SIG-M5 treated with dmso at 0.1 percent for 504 hours (cell line): ENCODE measurements at regions not wholly inside any gene's neighbourhood (a gene's known extent, or its start where the extent isn't known, plus 50 kb on each side); places are given as distances from the start of the nearest gene placed in this dataset.

Experiments used
- DNase-seq: peaks from one replicate; lab custom pipeline; 2025; ENCODE audit not compliant: unreplicated experiment; lab: John Stamatoyannopoulos, UW

DNA sequence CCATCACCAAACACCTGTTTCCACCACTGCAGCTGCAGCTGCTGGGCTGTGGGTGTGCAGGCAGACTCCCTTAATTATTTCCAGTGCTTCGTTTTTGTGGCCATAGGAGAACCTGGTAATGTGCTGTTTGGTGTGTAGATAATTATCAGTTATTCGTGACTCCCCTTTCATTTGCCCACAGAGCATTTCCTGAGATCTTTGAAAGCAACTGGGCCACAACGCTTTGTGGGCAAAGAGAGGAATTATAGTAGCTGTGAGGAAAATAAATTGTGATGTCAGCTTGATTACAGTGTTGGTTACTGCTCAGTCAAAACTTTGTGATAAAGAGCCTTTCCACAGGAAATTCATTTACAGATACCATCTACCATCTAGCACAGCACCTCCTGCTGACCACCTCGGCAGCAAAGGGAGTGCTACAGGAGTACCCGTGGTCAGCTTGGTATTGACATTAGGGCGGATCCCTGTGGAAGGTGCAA is 193.3 kb upstream of the SLCO3A1 start:
- peak; percentile 0 for DNase-seq

DNA sequence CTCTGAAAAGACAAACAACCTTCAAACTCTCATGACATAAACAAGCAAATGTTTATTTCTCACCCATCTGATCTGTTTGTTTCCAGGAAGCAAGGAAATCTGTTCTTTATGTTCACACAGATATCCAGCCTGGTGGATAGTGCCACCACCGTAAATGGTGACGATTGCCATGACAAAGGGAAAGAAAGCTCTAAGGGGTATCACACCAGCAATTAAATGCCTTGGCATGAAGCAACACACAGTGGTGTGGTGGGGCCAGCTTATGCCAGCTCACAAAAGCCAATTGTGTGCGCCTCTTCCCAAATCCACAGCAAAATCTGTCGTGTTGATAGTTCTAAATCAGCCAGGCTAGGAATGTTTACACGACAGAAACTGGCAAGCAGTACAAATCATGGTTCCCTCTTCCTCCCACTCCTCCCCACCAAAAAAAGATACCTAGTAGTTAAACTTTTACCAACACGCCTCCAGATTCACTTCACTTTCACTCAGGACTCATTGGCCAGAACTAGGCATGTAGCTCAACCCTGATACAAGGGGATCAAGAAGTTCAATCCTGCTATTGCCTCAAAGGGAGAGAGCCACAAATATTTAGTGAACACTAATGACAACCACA is 189.2 kb upstream of the SLCO3A1 start:
- DNase-seq: no peak

DNA sequence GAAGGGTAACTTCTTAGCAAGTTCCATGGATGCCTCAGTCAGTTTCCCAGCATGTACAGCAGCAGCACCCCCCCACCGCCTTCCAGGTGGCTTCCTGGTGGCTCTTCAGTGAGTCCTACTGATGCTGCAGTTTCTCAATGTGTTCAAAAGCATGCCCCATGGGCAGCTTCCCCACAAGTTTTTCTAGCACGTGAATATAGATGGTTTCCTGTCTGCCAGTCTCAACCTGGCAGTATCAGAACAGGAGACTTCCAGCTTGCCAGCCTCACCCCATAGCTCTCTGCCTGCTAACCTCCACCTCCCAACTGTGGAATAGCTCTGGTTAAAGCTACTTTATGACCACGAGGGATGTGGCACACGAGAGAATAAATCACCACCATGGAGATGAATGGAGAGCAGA is 188.3 kb upstream of the SLCO3A1 start:
- DNase-seq: no peak

DNA sequence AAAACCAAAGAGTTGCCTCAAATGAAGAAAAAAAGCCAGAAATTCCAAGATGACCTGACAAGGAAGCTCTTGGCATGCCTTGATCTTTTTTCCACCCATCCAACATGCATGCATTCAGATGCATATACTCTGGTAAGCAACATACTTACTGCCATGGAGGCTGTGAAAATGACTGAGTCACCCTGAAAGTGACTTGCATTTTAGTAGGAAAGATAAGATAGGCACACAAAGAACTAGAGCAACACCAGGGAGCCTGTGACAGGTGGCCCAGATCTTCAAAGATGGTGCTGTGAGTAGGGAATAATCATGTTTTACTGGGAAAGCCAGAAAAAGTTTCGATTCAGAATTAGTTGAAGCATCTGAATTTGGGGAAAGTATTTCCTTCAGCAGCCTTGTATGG is 185.1 kb upstream of the SLCO3A1 start:
- no peak for DNase-seq

DNA sequence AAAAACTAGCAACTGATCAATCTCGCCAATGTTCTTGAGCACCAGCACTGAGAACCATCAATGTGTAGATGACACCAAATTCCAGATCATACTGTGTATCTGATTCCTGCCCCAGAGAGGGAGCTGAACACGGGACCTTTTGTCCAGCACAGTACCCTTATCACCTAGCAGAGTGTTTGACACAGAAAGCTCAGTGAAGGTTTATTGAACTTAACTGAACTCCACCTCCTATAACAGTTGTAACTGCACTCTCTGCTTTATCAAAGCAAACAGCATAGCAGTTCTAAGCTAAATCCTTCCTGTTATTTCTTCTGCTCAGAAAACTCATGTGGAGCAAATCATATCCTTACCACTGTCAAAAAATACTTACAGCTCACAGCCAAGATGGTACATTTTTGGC is 183.4 kb upstream of the SLCO3A1 start:
- no peak for DNase-seq

DNA sequence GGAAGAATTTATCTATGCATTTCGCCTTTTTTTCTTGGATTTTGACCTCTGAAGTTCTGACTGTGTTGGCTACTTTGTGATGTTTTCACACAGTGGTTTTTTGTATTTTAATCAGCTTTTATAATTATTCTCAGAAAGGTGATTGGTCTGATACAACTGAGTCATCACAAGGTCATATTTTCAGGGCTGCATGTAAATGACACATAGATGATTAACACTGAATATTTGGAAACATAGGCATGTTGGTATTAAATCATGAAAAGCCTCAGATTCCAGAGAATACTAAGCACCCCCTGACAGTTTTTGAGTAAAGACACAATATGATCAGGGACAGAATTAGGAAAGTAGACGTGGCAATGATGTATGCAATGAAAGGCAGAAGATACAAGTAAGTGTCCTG is 175.5 kb upstream of the SLCO3A1 start:
- no peak for DNase-seq

DNA sequence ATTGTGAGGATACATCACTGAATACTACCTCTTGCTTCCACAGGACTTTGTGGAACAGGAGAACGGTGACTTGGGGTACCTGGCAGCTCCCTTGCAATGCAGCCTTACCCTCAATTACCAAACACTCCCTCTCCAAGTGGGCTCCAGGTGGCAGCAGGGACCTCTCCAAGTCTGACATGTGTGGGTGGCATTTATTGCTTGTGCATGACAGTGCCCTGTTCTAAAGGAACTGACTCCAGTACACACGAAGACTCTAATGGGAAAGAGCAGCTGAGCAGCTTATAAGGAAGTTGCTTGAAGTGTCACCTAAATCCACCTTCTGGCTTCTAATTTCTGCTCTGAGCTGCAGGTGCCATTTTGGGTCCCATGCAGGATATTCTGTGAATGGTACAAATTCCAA is 174.1 kb upstream of the SLCO3A1 start:
- DNase-seq: no peak

DNA sequence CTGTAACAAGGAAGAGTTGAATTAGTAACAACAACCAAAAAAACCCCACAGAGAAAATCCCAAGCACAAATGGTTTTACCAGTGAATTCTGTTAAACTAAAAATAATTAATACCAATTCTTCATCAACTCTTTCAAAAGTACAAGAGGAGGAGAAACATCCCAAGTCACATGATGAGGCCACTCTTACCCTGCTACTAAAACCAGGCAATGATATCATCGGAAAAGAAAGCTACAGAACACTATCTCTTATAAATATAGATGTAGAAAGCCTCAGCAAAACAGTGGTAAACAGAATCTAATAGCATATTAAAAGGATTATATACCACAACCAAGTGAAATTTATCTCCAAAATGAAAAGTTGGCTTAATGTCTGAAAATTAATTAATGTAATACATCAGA is 168.1 kb upstream of the SLCO3A1 start:
- no peak for DNase-seq

DNA sequence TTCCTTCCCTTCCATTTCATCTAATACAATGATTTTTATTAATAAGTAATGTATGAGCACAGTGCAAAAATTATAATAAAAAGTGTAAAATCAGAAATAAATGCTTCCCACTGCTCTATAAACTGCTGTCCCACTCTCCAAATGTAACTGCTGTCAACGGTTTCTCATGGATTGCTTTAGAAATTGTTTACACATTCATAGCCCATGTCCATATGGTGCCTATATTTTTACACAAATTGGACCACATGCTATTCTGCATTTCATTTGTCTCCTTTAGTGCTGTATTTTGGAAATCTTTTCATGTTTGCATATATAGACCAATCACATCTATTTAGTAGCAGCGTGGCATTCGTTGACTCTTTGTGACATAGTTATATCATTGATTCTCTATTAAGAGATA is 164.7 kb upstream of the SLCO3A1 start:
- DNase-seq: no peak

DNA sequence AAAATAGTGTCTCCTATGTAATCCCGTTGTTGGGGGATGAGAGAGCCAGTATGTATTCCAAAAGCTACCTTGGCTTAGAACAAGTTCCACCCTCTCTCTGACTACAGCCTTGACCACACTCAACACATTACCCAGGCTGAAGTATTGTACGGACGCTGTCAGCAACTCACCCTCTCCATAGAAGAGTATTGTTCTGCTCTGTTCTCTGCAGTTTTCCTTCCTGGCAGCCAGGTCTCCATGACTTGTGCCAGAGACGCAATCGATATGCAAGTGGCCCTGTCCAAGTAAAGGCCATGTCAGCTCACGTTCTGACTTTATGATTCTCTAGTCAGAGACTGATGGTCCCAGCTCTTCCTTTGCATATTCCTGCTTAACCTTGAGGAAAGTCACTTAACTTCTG is 164.1 kb upstream of the SLCO3A1 start:
- DNase-seq: no peak

DNA sequence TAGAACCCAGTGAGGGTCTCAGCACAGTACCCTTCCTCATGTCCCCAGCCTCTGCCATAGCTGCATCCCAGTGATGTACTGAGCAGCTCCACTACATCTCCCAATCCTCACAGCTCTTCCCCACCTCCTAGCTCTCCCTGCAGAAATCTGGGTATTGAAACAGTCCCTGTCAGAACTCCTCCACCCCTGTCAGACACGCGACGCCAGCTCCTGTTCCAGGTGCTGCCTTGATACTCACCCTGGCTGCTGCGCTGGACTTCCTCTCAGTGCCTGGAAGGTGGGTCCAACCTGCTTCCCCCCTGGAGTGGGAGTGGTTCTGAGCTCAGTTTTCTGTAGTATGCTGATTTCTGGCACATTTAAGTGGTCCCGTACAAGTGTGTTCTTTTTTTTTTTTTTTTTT is 160.9 kb upstream of the SLCO3A1 start:
- DNase-seq: no peak

DNA sequence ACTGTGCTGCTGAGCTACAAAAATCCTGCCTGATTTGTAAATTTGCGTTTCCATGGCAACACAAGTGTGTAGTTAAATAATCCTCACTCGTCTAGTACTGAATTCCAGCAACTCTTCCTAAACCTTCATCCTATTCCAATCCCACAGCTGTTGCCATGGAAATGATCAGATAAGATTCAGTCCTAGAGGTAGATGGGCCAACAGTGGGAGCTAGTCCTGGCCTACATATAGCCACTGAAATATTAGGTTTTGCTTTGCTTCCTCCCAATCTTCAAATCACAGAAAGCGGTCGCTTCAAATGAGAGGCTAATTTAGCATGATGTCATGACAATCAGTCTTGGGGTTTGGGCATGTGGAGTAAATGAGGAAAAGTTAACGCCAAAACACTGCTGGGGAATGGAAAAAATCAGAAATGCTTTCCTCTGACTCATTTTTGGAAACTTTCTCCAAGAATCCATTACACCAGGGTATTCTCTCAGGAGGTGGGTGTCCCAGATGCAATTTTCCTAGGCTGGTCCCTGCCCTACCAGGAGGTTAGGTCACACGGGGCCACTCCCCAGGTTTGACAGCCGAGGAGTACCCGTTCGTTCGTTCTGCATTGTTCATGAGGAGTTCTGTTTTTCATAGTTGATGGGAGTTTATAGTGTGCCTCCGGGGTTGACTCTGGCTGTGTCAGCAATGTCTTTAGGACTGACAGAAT is 159.2 kb upstream of the SLCO3A1 start:
- DNase-seq: no peak

DNA sequence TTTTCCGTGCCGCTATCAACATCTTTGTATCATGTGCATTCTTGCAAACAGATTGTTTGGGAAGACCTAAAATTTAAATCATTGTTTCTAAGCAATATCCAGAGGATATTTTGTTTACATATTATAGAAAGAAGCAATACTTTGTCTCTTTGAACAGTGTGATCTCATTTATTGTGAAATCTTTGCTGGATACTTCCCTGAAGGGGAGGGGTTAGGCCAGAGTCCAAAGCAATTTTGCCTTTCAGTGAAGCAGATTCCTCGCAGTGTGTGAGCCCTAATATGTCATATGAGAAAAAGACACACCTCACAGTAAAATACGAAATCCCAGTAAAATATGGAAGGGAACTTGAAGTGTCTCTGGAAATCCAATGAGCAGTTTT is 158.7 kb upstream of the SLCO3A1 start:
- peak; percentile 3 for DNase-seq

DNA sequence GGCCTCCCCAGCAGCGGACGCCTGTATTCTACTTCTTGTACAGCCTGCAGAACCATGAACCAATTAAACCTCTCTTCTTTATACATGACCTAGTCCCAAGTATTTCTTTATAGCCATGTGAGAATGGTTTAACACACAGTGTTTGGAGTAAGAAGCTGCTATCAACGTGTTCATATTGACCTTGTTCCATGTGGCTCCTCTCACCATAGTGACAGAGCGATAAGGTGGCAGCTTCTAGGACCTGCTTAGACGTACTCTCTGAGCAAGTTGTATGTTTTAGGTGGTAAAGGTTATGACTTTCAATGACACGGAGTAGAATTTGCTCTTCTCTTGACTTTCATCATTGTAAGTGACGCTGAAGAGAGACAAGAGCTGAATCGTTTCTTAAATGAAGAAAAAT is 157.7 kb upstream of the SLCO3A1 start:
- no peak for DNase-seq

DNA sequence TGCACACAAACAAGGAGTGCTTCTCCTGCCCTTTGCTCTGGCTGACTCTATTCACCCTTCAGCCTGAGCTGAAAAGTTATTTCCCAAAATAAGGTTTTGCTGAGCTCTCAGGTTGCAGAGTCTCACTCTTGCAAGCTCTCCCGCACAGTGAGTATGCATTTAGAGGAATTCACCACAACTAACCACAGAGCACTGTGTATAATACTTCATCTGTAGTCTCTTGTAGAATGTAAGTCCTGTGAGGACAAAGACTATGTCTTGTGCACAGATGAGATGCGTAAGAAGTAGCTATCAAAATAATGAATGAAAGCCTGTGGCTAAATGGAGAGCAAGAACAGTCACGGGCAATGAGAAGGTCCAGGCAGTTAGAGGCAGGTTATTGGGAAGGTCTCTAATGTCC is 156.5 kb upstream of the SLCO3A1 start:
- DNase-seq: no peak

DNA sequence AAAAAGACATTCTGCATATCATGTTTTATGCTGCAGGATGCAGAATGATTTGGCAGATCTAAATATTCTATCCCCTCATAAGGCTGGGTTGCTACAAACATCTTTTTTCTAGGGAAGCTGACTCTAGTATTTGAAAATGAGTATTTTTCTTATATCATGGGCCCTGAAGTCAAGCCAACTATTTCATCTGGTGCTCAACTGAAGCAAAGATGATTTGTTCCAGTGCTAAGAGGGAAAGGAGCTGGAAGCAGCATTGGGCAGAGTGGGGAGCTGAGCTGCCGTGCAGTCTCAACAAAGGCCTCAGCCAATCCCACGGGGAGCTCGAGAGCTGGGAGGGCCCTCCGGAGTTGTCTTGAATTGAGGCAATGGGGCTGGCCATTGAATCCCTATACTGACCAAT is 155.3 kb upstream of the SLCO3A1 start:
- DNase-seq: no peak

DNA sequence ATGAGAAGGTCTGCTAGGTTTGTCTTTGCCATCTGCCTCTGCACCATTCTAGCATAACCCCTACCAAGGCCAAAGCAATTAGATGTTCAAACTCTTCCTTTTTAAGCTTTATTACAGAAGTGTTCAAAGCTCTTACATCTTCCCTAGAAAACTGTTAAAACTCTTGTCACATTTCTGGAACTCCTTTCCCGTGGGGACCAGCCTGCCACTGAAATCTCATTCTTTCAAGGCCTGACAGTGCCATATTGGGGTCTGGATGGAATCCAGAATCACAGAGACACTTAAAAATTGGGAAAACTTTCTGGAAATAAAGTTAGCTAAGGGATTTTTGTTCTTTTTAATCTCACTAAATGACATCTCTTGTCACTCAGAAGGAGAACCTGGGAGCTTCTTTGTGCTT is 153.8 kb upstream of the SLCO3A1 start:
- DNase-seq: no peak

DNA sequence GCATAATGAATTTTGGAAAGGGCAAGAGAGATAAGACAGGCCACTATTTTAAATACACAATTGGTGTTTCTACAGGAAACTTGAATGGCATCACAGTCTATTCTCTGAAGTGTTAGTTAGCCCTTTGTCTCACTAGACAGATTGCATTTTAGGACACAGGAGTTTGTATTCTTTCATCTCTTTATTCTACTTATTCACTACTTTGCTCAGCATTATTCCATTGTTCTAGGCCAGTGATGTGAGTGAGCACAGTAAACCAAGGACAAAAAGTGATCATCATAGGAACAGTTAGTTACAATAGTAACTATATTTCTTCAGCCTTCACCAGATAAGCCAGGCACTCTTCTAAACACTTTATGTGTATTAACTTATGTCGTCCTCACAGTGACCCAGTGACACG is 150.2 kb upstream of the SLCO3A1 start:
- DNase-seq: no peak

DNA sequence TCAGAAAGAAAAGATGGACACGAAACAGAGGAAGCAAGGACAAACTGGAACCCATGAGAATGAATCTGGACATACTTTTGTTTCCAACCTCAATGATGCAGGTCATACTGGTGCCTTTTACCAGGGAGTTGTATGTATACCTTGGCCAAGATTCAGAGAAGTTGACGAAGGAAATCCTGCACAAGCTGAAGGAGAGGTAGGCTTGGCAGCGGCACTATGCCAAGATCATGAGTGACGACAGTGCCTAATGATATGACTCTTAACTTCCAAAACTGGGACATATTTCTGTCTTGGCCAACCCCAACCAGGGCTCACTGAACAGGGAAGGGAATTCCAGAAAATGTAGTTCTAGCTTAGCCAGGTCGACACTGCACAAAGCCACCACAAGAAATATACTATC is 149.2 kb upstream of the SLCO3A1 start:
- no peak for DNase-seq

DNA sequence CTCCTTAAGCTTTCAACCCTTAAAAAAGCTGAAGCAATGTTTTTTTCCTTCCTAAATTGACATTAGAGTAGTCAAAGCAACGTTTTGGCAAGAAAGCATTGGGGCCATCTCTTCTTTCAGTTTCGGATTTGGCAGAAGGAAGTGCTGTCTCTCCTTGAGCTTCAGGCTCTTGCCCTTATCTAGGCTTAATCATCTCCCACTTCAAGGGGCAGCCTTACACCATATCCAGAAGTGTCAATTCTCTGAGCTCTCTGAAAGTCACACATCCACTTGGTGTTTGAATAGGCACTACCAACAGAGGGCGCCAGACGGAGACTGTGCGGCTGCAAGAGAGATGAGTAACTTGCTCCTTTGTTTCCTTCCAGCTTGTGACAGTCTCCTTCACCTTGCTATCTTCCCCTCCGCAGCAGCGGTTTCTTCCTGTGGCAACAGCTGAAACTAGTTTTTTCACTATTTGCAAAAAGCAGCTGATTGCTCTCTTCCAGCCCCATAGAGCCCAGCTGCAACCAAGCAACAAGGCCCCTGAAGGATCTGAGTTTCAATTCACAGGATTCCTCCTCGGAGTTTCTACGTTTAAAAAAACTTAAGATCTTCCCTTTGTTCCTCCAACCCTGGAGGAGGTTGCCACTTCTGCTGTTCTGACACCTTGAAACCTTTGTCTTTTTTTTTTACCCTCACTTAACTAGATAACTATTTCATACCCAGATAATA is 147.0 kb upstream of the SLCO3A1 start:
- DNase-seq: peak; percentile 70

DNA sequence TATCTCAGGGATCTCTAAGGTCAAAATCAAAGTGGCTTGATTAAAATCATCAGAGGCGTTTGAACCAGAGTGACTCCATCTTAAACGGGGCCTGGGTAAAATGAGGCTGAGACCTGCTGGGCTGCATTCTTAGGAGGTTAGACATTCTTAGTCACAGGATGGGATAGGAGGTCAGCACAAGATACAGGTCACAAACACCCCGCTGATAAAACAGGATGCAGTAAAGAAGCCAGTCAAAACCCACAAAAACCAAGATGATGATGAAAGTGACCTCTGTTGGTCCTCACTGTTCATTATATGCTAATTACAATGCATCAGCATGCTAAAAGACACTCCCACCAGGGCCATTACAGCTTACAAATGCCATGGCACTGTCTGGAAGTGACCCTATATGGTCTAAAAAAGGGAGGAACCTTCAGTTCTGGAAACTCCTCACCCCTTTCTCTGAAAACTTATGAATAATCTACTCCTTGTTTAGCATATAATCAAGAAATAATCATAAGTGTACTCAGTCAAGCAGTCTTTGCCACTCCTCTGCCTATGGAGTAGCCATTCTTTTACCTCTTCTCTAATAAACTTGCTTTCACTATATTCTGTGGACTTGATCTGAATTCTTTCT is 143.3 kb upstream of the SLCO3A1 start:
- no peak for DNase-seq
